Natural killer cell (primary cell): ENCODE measurements at regions not wholly inside any gene's neighbourhood (a gene's known extent, or its start where the extent isn't known, plus 50 kb on each side); places are given as distances from the start of the nearest gene placed in this dataset.
"Not testable (repeated sequence)": the region's sequence is repeated elsewhere in the genome, so short reads cannot be mapped to it uniquely, and the experiment has no call there.

Experiments
- ATAC-seq, 3 donors: fragments of 150-1000 bp in 2 of 3; fragments of 200-7000 bp in 1 of 3; cut with Tn5 transposase; 1 replicate in 1 of 3; 2 replicates in 2 of 3; pipeline ENCODE4 v1.10.0; 2021; ENCODE audit warnings: mild to moderate bottlenecking in 2 of 3, moderate library complexity in 2 of 3
- DNase-seq, 2 donors: peaks; one replicate each; pipeline versions ENCODE4 v3.0.0 to v3.0.0-alpha.2; 2013 to 2021; ENCODE audit warnings: mixed read lengths in 1 of 2
- H3K27ac ChIP-seq: one replicate; pipeline ENCODE4 v1.5.1; 2013; ENCODE audit warnings: mild to moderate bottlenecking, low read length
- H3K27me3 ChIP-seq: one replicate; pipeline ENCODE4 v1.6.1; 2013; ENCODE audit warnings: low read length; ENCODE audit not compliant: control insufficient read depth, insufficient read depth
- H3K36me3 ChIP-seq: one replicate; pipeline ENCODE4 v1.6.1; 2013; ENCODE audit warnings: low read length; ENCODE audit not compliant: control insufficient read depth, insufficient read depth
- H3K4me1 ChIP-seq: one replicate; pipeline ENCODE4 v1.6.1; 2013; ENCODE audit warnings: low read length; ENCODE audit not compliant: control insufficient read depth, insufficient read depth
- H3K4me3 ChIP-seq: one replicate; pipeline ENCODE4 v1.5.1; 2013; ENCODE audit warnings: low read length
- H3K9me3 ChIP-seq: one replicate; pipeline ENCODE4 v1.6.1; 2013; ENCODE audit warnings: low read length; ENCODE audit not compliant: control insufficient read depth, insufficient read depth
- H3K27ac Mint-ChIP-seq, 2 donors: one replicate each; pipeline ENCODE4 v1.8.0; 2022; ENCODE audit warnings: mild to moderate bottlenecking in 2 of 2, mixed read lengths in 2 of 2, moderate library complexity in 1 of 2
- H3K27me3 Mint-ChIP-seq, 2 donors: one replicate each; pipeline ENCODE4 v1.8.0; 2022; ENCODE audit warnings: low read depth in 2 of 2, mixed read lengths in 2 of 2
- H3K36me3 Mint-ChIP-seq: one replicate; pipeline ENCODE4 v1.8.0; 2022; ENCODE audit warnings: mixed read lengths
- H3K4me1 Mint-ChIP-seq, 2 donors: one replicate each; pipeline ENCODE4 v1.8.0; 2022; ENCODE audit warnings: mixed read lengths in 2 of 2
- H3K4me3 Mint-ChIP-seq: one replicate; pipeline ENCODE4 v1.8.0; 2022; ENCODE audit warnings: mild to moderate bottlenecking, moderate library complexity, mixed read lengths
- H3K9me3 Mint-ChIP-seq, 2 donors: one replicate each; pipeline ENCODE4 v1.8.0; 2022; ENCODE audit warnings: mixed read lengths in 2 of 2
- CTCF ChIP-seq: fragments of 200-600 bp; IDR thresholded peaks from one replicate; pipeline ENCODE4 v1.8.0; 2022; ENCODE audit warnings: antibody characterized with exemption
- WGBS: methylation state at CpG from one replicate; pipeline ENCODE4 v1.1.7; 2013; ENCODE audit warnings: missing lambda C conversion rate; ENCODE audit not compliant: insufficient coverage; 5-methylcytosine and 5-hydroxymethylcytosine counted together
- intact Hi-C: fragments of 100-400 bp; cut with micrococcal nuclease; formaldehyde crosslinking; loops from one replicate; pipeline ENCODE4 v1.14.2; 2022

DNA sequence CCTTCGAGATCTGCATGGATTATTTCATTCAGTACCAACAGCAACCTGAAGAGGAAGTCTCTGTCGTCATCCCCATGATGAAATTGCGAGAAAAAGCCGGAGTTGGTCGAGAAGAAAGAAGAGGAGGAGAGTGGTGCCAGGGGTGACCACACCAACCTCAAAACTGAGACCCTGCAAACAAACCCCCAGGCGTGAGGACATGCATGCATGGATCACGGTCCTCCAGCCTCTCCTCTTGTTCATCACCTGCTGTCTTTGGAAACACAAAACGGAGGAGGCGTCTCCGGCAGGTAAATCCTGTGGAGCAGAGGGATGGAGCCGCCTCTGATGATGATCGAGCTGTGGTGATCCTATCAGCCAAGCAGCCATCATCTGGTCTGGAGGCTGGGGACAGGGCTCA lies 114.4 kb upstream of the IRX2 start:
- peaks cover 2 to 9% of the 10 kb centered on the region in 2 donors for H3K9me3 Mint-ChIP-seq
- H3K36me3 Mint-ChIP-seq = no peaks in the 10 kb centered on the region
- whole genome bisulfite sequencing = 93% methylated on average over 12 of the region's 12 CpGs
- Histone ChIP-seq H3K9me3 (peaks cover 21% of the 10 kb centered on the region), H3K27ac (no peak overlapping the region), H3K4me3 (no peak overlapping the region), H3K27me3 (no peaks in the 10 kb centered on the region), H3K36me3 (no peaks in the 10 kb centered on the region), H3K4me1 (no peaks in the 10 kb centered on the region)
- DNase-seq (no peak), ATAC-seq (no peak)
- H3K27me3 Mint-ChIP-seq = no peaks in the 10 kb centered on the region
- no peak overlapping the region for H3K4me3 Mint-ChIP-seq
- TF ChIP-seq CTCF = no peak
- no peaks in the 10 kb centered on the region for H3K4me1 Mint-ChIP-seq
- H3K27ac Mint-ChIP-seq = no peak overlapping the region
- intact Hi-C loops = no loop called here

DNA sequence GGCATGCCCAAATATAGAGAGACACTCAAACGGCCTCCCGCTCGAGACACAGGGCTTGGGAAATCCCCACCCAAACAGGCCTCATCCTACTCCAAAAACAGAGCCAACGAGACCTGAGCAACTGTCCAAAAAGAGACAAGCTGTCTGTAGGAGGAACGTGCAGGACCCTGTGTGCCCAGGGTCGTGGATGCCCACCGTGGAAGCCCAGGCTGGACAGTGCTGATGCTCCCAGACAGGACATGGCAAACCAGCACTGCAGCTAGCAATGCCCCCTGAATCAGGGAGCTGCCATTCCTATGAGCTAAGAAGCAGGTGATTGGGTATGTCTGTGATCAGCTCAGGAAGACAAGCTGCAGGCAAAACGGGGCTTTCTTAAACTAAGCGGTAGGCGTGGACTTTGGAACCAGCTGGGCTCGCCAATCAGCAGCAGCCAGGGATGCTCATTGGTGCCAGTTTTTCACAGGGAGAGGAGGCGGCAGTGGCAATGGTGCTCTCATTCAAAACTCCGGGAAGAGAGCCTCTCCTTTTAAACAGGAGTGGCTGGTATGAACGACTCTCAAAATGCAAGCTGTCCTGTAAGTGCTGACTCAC lies 113.1 kb upstream of the IRX2 start:
- no peak overlapping the region for H3K27ac ChIP-seq
- H3K9me3 ChIP-seq = peaks cover 21% of the 10 kb centered on the region
- 83% methylated on average over 13 of the region's 14 CpGs for WGBS
- DNase-seq = no peak
- no peak overlapping the region for H3K4me3 Mint-ChIP-seq
- no peak overlapping the region for H3K27ac Mint-ChIP-seq
- peaks cover 0 to 4% of the 10 kb centered on the region in 2 donors for H3K9me3 Mint-ChIP-seq
- H3K4me1 Mint-ChIP-seq = no peaks in the 10 kb centered on the region
- H3K36me3 ChIP-seq = no peaks in the 10 kb centered on the region
- no peak for ATAC-seq
- H3K4me3 ChIP-seq = no peak overlapping the region
- H3K36me3 Mint-ChIP-seq = no peaks in the 10 kb centered on the region
- H3K4me1 ChIP-seq = no peaks in the 10 kb centered on the region
- intact Hi-C loops = no loop called here
- no peaks in the 10 kb centered on the region for H3K27me3 ChIP-seq
- TF ChIP-seq CTCF = no peak
- no peaks in the 10 kb centered on the region for H3K27me3 Mint-ChIP-seq

GRCh38 chr5:2863675-2864433 lies 112.4 kb upstream of the IRX2 start:
- Histone ChIP-seq H3K36me3 (no peaks in the 10 kb centered on the region), H3K27ac (no peak overlapping the region), H3K4me1 (no peaks in the 10 kb centered on the region), H3K4me3 (no peak overlapping the region), H3K9me3 (peaks cover 21% of the 10 kb centered on the region), H3K27me3 (no peaks in the 10 kb centered on the region)
- ATAC-seq = no peak
- no peaks in the 10 kb centered on the region for H3K27me3 Mint-ChIP-seq
- DNase-seq = no peak
- no peak overlapping the region for H3K27ac Mint-ChIP-seq
- no peaks in the 10 kb centered on the region for H3K4me1 Mint-ChIP-seq
- intact Hi-C loops = no loop called here
- TF ChIP-seq CTCF = no peak
- WGBS = 89% methylated on average over 14 of the region's 16 CpGs
- no peak overlapping the region for H3K4me3 Mint-ChIP-seq
- H3K9me3 Mint-ChIP-seq = peaks cover 0 to 4% of the 10 kb centered on the region in 2 donors
- H3K36me3 Mint-ChIP-seq = no peaks in the 10 kb centered on the region

GRCh38 chr5:2863133-2863532 lies 111.7 kb upstream of the IRX2 start:
- Histone ChIP-seq H3K9me3 (peaks cover 21% of the 10 kb centered on the region), H3K27me3 (no peaks in the 10 kb centered on the region), H3K36me3 (no peaks in the 10 kb centered on the region), H3K27ac (no peak overlapping the region), H3K4me1 (no peaks in the 10 kb centered on the region), H3K4me3 (no peak overlapping the region)
- no peaks in the 10 kb centered on the region for H3K27me3 Mint-ChIP-seq
- no peaks in the 10 kb centered on the region for H3K36me3 Mint-ChIP-seq
- no peak overlapping the region for H3K27ac Mint-ChIP-seq
- ATAC-seq (no peak), DNase-seq (no peak)
- TF ChIP-seq CTCF = no peak
- no peak overlapping the region for H3K4me3 Mint-ChIP-seq
- H3K4me1 Mint-ChIP-seq = no peaks in the 10 kb centered on the region
- peaks cover 0 to 4% of the 10 kb centered on the region in 2 donors for H3K9me3 Mint-ChIP-seq
- intact Hi-C loops = no loop called here

- WGBS = 96% methylated on average over 3 of the region's 3 CpGs
These were observed 110.7 kb upstream of the IRX2 start for GRCh38 chr5:2862176-2862575.

More at GRCh38 chr5:2862176-2862575, 110.7 kb upstream of the IRX2 start:
- H3K4me3 Mint-ChIP-seq, intact Hi-C loops, H3K4me3 ChIP-seq, H3K4me1 Mint-ChIP-seq, H3K27ac ChIP-seq, H3K27me3 ChIP-seq, H3K4me1 ChIP-seq, H3K36me3 ChIP-seq, H3K27me3 Mint-ChIP-seq, H3K27ac Mint-ChIP-seq, H3K36me3 Mint-ChIP-seq, H3K9me3 Mint-ChIP-seq, ATAC-seq, DNase-seq: not testable (repeated sequence)
- peaks cover 21% of the 10 kb centered on the region for H3K9me3 ChIP-seq
